SH-SY5Y (cell line): ENCODE measurements at regions not wholly inside any gene's neighbourhood (a gene's known extent, or its start where the extent isn't known, plus 50 kb on each side); places are given as distances from the start of the nearest gene placed in this dataset.

Source experiments
- GATA2 ChIP-seq: IDR thresholded peaks from 2 replicates; pipeline ENCODE4 v1.6.1; 2011; ENCODE audit warnings: mild to moderate bottlenecking, low read depth, low read length
- GATA3 ChIP-seq: IDR thresholded peaks from 2 replicates; pipeline ENCODE4 v1.6.1; 2011; ENCODE audit warnings: low read depth, mild to moderate bottlenecking, low read length, moderate library complexity

DNA sequence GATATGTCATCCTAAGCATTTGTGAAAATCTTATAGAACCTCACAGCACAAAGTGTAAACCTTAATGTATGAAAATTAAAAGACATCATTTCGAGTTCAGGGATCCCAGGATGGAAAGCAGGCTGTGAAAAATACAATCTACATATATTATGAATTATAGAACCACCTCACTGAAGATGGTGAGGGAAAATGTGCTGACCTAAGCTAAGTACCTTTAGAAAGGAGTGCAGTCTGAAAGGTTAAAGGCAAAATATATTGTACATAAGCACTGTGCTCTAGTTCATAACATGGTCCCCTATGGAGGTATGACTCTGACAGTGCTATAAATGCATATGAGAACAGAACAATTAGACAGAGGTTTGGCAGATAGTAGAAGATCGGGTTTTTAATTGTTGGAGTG, 368.6 kb downstream of the TMA16 start:
- TF ChIP-seq GATA2: no peak
- no peak for TF ChIP-seq GATA3
